ENCODE measurements at regions not wholly inside any gene's neighbourhood (a gene's known extent, or its start where the extent isn't known, plus 50 kb on each side); places are given as distances from the start of the nearest gene placed in this dataset.

GRCh38 chr15:66886686-66887273, 178.6 kb upstream of the SMAD3 start (continued):
- TF ChIP-seq ZNF12 (CRISPR knock-in tag; IDR thresholded peaks at IDR 0.05) (no peak), PRDM10 (IDR thresholded peaks at IDR 0.05; ENCODE audit: partially characterized antibody) (no peak), TAL1 (IDR thresholded peaks at IDR 0.05) (no peak), ATF1 (CRISPR knock-in tag; IDR thresholded peaks at IDR 0.05) (no peak), ATF1 (tag; IDR thresholded peaks at IDR 0.05) (no peak), ZKSCAN1 (IDR thresholded peaks at IDR 0.05; ENCODE audit: low read depth, low read length) (no peak), HMBOX1 (IDR thresholded peaks at IDR 0.05) (no peak), E2F6 (IDR thresholded peaks at IDR 0.05; ENCODE audit: borderline replicate concordance in 1 of 2, extremely low read depth in 1 of 2, insufficient read depth in 1 of 2, insufficient read length in 1 of 2, low read depth in 1 of 2, low read length in 1 of 2, poor library complexity in 1 of 2, severe bottlenecking in 1 of 2) (no peak)
